ENCODE measurements at regions not wholly inside any gene's neighbourhood (a gene's known extent, or its start where the extent isn't known, plus 50 kb on each side); places are given as distances from the start of the nearest gene placed in this dataset.

DNA sequence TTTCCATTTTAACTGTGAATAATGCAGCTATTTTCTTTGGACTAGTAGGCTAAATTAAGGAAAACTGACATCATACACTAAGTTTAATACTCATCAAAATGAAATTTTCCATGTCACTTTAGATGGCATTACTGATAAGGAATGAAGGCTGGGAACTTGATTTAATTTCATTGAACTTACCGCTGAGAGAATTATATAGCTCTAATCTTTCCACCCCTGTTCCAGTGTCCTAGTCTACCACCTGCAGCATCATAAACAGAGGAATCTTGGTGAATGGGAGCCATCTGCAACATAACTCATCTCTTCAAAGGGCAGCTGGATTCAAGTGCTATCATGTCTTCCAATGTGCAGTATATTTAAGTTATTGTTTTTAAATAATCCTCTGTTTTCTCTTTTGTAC is 1395.2 kb downstream of the EPHA7 start:
- Histone ChIP-seq H3K27ac (no peak overlapping the region), H3K36me3 (no peaks in the 10 kb centered on the region), H3K4me1 (no peaks in the 10 kb centered on the region), H3K4me3 (no peak overlapping the region), H3K9me3 (no peaks in the 10 kb centered on the region), H3K27me3 (no peaks in the 10 kb centered on the region)
- TF ChIP-seq POLR2A (IDR thresholded peaks at IDR 0.05): no peak
- TF ChIP-seq, protein P1, sequence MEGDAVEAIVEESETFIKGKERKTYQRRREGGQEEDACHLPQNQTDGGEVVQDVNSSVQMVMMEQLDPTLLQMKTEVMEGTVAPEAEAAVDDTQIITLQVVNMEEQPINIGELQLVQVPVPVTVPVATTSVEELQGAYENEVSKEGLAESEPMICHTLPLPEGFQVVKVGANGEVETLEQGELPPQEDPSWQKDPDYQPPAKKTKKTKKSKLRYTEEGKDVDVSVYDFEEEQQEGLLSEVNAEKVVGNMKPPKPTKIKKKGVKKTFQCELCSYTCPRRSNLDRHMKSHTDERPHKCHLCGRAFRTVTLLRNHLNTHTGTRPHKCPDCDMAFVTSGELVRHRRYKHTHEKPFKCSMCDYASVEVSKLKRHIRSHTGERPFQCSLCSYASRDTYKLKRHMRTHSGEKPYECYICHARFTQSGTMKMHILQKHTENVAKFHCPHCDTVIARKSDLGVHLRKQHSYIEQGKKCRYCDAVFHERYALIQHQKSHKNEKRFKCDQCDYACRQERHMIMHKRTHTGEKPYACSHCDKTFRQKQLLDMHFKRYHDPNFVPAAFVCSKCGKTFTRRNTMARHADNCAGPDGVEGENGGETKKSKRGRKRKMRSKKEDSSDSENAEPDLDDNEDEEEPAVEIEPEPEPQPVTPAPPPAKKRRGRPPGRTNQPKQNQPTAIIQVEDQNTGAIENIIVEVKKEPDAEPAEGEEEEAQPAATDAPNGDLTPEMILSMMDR (IDR thresholded peaks at IDR 0.05): no peak
- TF ChIP-seq POLR2AphosphoS5 (IDR thresholded peaks at IDR 0.05): no peak
- intact Hi-C loops (cut with DNase I; ENCODE audit: low total_unique reads): no loop called here
- DNase-seq (ENCODE audit: low spot score in 2 of 2): no peak

DNA sequence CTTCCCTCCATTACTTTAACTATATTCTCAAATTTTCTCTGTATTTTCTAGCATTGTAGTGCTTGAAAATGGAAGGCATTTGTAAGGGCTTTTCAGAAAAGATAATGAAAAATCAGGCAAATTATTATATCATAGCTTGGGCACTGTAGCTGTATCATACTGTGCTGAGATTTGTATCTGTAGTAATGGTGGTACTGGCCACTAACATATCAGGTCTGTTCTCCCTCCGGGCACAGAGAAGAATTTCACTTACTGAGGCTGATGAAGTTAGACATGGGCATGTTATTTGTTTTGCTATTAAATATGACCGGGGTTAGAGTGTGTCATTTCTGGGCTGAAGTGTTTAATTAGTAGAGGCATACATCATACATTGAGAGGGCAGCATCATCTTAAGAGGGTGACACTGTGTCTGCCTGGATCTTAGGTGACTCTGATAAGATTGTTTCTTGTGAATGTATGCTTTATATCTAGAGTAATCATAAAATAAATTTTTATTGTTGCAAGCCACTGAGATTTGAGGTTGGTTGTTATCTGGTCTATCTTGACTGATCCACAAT is 1395.9 kb downstream of the EPHA7 start:
- TF ChIP-seq POLR2A (IDR thresholded peaks at IDR 0.05): no peak
- TF ChIP-seq, protein P1 (IDR thresholded peaks at IDR 0.05): no peak
- no peak for TF ChIP-seq POLR2AphosphoS5 (IDR thresholded peaks at IDR 0.05)
- Histone ChIP-seq H3K36me3 (no peaks in the 10 kb centered on the region), H3K9me3 (no peaks in the 10 kb centered on the region), H3K27ac (no peak overlapping the region), H3K4me3 (no peak overlapping the region), H3K27me3 (no peaks in the 10 kb centered on the region), H3K4me1 (no peaks in the 10 kb centered on the region)
- intact Hi-C loops (cut with DNase I; ENCODE audit: low total_unique reads): no loop called here
- no peak for DNase-seq (ENCODE audit: low spot score in 2 of 2)

DNA sequence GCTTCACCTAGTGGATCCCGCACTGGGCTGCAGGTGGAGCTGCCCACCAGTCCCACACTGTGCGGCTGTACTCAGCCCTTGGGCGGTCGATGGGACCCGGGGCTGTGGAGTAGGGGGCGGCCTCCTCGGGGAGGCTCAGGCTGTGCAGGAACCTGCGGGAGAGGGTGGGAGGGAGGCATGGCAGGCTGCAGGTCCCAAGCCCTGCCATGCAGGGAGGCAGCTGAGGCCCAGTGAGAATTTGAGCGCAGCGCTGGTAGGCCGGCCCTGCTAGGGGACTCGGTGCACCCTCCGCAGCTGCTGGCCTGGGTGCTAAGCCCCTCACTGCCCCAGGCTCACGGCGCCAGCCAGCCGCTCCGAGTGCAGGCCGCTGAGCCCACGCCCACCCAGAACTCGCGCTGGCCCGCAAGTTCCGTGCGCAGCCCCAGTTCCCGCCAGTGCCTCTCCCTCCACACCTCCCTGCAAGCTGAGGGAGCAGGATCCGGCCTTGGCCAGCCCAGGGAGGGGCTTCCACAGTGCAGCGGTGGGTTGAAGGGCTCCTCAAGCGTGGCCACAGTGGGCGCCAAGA is 1407.6 kb downstream of the EPHA7 start:
- TF ChIP-seq, protein P1 (IDR thresholded peaks at IDR 0.05): no peak
- TF ChIP-seq POLR2A (IDR thresholded peaks at IDR 0.05) (no peak), POLR2AphosphoS5 (IDR thresholded peaks at IDR 0.05) (no peak)
- Histone ChIP-seq H3K4me3 (no peak overlapping the region), H3K27me3 (no peaks in the 10 kb centered on the region), H3K27ac (no peak overlapping the region), H3K36me3 (no peaks in the 10 kb centered on the region), H3K4me1 (no peaks in the 10 kb centered on the region), H3K9me3 (peaks cover 0 to 7% of the 10 kb centered on the region in 2 donors)
- DNase-seq (ENCODE audit: low spot score in 2 of 2): no peak
- intact Hi-C loops (cut with DNase I; ENCODE audit: low total_unique reads): no loop called here

DNA sequence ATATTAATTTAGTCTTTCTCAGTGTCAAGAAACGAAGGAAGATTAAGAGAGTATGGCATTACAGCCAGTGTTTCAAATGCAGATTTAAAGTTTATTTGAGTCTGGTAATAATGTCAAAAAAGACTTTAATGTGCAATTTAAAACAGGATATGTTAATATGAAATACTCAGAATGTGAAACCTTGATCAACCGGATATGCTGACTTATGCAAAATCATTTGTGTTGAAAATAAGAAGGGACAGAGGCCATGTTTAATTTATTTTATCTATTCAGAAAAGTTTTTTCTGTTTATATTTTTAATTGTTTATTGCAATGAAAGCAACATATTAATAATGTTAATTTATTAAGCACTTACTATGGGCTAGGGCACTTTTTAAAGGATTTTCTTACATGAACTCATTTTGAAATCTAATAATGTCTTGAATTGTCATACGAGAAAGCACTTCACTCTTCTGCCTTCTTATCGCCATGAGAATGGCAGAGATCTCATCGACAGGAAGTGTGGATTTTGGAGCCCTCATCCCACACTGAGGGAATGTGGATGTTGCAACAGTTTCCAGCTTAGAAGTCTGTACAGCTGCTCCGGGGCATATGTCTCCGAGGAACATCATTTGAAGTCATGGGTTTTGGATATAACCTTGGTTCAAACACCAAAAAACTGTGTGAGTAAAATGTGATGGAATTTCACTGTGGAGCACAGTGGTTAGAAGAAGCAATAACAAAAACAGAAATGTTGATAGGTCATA is 1410.4 kb downstream of the EPHA7 start:
- DNase-seq (ENCODE audit: low spot score in 2 of 2): no peak
- Histone ChIP-seq H3K4me3 (no peak overlapping the region), H3K9me3 (peaks cover 0 to 7% of the 10 kb centered on the region in 2 donors), H3K4me1 (no peaks in the 10 kb centered on the region), H3K27ac (no peak overlapping the region), H3K27me3 (no peaks in the 10 kb centered on the region), H3K36me3 (no peaks in the 10 kb centered on the region)
- intact Hi-C loops (cut with DNase I; ENCODE audit: low total_unique reads): no loop called here
- TF ChIP-seq, protein P1 (IDR thresholded peaks at IDR 0.05): no peak
- TF ChIP-seq POLR2AphosphoS5 (IDR thresholded peaks at IDR 0.05) (no peak), POLR2A (IDR thresholded peaks at IDR 0.05) (no peak)

DNA sequence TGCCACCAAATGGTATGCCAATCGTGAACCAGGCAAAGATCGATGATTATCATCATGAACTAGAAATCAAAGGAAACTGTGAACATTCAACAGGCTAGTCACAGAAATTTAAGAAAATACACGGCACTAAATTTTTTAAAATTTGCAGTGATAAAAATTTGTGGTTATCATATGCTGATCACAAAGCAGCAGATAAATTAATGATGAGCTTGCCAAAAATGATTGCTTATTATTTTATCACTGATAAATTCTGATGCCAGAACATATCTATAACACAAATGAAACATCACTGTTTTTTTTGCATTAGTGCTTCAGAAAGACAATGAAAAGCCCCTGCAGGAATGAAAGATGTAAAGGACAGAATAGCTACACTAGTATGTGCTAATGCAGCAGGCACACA is 1413.2 kb upstream of the MAP3K7 start:
- intact Hi-C loops (cut with DNase I; ENCODE audit: low total_unique reads): no loop called here
- Histone ChIP-seq H3K27me3 (no peaks in the 10 kb centered on the region), H3K4me1 (no peaks in the 10 kb centered on the region), H3K4me3 (no peak overlapping the region), H3K9me3 (no peaks in the 10 kb centered on the region), H3K36me3 (no peaks in the 10 kb centered on the region), H3K27ac (no peak overlapping the region)
- no peak for DNase-seq (ENCODE audit: low spot score in 2 of 2)
- TF ChIP-seq, protein P1 (IDR thresholded peaks at IDR 0.05): no peak

All from breast epithelium (tissue), 4 donors.